ENCODE measurements at regions not wholly inside any gene's neighbourhood (a gene's known extent, or its start where the extent isn't known, plus 50 kb on each side); places are given as distances from the start of the nearest gene placed in this dataset.

DNA sequence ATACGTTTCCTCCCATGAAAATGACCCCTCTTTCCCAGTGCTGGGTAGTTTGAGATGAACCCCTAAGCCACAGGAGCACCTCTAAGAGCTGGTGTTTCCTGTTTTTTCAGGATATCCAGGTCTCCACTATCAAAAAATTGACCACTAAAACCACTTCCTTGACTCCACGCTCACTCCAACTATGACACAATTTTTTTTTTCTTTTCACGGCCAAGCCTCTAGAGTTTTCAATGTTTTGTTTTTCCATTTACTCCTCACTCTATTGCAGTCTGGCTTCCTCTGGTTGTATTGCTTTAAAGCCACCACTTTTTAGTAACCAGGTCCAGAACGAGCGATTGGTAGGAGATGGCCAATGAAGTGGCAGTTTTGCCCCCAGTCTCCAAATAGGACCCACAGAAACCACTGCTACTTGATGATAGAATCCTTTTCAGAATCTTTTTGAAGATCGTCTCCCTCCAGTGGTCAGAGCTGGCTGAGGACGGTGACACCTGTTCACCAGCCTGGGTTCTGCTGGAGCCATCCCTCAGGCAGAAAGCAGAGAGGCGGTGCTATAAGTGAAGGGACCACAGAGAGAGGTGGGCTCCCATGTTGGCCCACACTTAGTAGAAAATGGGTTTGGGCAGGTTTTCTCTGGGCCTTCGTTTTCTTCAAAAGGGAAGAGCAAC is 454.4 kb downstream of the VRK1 start:
- H3K27me3 ChIP-seq (ENCODE audit: insufficient read depth, poor library complexity, severe bottlenecking), result no peaks in the 10 kb centered on the region
- DNase-seq (ENCODE audit: low read depth in 1 of 2, low spot score in 1 of 2), result peak in 1 of 2 experiments; percentile 14
- TF ChIP-seq GABPA (IDR thresholded peaks at IDR 0.05; ENCODE audit: low read depth) (no peak), REST (IDR thresholded peaks at IDR 0.05; ENCODE audit: insufficient replicate concordance, low read depth) (no peak), POLR2AphosphoS5 (IDR thresholded peaks at IDR 0.05; ENCODE audit: low read depth) (no peak), SPI1 (IDR thresholded peaks at IDR 0.05; ENCODE audit: borderline replicate concordance, low read depth) (no peak)
- TF ChIP-seq, protein P1, sequence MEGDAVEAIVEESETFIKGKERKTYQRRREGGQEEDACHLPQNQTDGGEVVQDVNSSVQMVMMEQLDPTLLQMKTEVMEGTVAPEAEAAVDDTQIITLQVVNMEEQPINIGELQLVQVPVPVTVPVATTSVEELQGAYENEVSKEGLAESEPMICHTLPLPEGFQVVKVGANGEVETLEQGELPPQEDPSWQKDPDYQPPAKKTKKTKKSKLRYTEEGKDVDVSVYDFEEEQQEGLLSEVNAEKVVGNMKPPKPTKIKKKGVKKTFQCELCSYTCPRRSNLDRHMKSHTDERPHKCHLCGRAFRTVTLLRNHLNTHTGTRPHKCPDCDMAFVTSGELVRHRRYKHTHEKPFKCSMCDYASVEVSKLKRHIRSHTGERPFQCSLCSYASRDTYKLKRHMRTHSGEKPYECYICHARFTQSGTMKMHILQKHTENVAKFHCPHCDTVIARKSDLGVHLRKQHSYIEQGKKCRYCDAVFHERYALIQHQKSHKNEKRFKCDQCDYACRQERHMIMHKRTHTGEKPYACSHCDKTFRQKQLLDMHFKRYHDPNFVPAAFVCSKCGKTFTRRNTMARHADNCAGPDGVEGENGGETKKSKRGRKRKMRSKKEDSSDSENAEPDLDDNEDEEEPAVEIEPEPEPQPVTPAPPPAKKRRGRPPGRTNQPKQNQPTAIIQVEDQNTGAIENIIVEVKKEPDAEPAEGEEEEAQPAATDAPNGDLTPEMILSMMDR (IDR thresholded peaks at IDR 0.05; ENCODE audit: insufficient read depth, low read length), result no peak
- no peak overlapping the region for H3K27ac ChIP-seq (replicated peaks)
- H3K4me3 ChIP-seq (replicated peaks; ENCODE audit: insufficient read depth, low read length), result no peak overlapping the region

GRCh38 chr14:97253756-97254155 is 456.6 kb downstream of the VRK1 start:
- Histone ChIP-seq H3K27me3 (ENCODE audit: insufficient read depth, poor library complexity, severe bottlenecking) (no peaks in the 10 kb centered on the region), H3K4me3 (replicated peaks; ENCODE audit: insufficient read depth, low read length) (no peak overlapping the region), H3K27ac (replicated peaks) (no peak overlapping the region)
- peak in 1 of 2 experiments; percentile 9 for DNase-seq (ENCODE audit: low read depth in 1 of 2, low spot score in 1 of 2)
- no peak for TF ChIP-seq GABPA (IDR thresholded peaks at IDR 0.05; ENCODE audit: low read depth)
- no peak for TF ChIP-seq REST (IDR thresholded peaks at IDR 0.05; ENCODE audit: insufficient replicate concordance, low read depth)
- TF ChIP-seq, protein P1 (IDR thresholded peaks at IDR 0.05; ENCODE audit: insufficient read depth, low read length), result no peak
- no peak for TF ChIP-seq POLR2AphosphoS5 (IDR thresholded peaks at IDR 0.05; ENCODE audit: low read depth)
- no peak for TF ChIP-seq SPI1 (IDR thresholded peaks at IDR 0.05; ENCODE audit: borderline replicate concordance, low read depth)

DNA sequence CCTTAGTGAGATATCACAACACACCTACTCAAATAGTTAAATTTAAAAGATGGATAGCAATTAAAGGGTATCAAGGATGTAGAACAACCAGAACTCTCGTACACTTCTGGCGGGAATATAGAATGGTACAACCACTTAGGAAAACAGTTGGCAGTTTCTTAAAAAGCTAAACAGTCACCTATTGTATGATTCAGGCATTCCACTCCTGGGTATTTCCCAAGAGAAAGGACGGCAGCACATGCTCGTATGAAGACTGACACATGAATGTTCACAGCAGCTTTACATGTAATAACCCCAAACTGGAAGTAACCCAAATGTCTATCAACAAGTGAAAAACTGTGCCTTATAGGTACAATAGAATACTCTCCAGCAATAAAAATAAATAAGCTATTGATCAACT is 465.2 kb downstream of the VRK1 start:
- no peak overlapping the region for H3K27ac ChIP-seq (replicated peaks)
- H3K4me3 ChIP-seq (replicated peaks; ENCODE audit: insufficient read depth, low read length), result no peak overlapping the region
- DNase-seq (ENCODE audit: low read depth in 1 of 2, low spot score in 1 of 2), result no peak
- TF ChIP-seq SPI1 (IDR thresholded peaks at IDR 0.05; ENCODE audit: borderline replicate concordance, low read depth), result no peak
- TF ChIP-seq, protein P1 (IDR thresholded peaks at IDR 0.05; ENCODE audit: insufficient read depth, low read length), result no peak
- TF ChIP-seq GABPA (IDR thresholded peaks at IDR 0.05; ENCODE audit: low read depth), result no peak
- no peak for TF ChIP-seq POLR2AphosphoS5 (IDR thresholded peaks at IDR 0.05; ENCODE audit: low read depth)
- peaks cover 2% of the 10 kb centered on the region for H3K27me3 ChIP-seq (ENCODE audit: insufficient read depth, poor library complexity, severe bottlenecking)
